ENCODE measurements at regions not wholly inside any gene's neighbourhood (a gene's known extent, or its start where the extent isn't known, plus 50 kb on each side); places are given as distances from the start of the nearest gene placed in this dataset.

DNA sequence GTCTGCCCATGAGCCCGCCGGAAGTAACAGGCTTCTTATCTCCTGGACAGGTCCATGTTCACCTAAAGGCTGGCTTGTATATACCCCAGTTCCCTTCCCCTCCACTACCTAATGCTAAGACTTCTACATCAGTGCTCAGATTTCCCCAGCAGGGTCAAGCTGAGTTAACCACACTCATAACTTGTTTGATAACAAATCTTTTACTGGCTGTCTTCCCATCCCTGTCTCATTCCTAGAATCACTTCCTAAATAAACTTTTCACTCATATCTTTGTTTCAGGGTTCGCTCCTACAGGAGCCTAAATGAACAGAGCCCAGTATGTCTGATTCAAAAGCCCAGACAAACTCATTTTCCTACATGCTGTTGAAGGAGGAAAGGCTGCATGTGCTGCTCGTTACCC, 94.0 kb upstream of the SOX11 start:
- TF ChIP-seq POLR2A (IDR thresholded peaks at IDR 0.05), result no peak
- TF ChIP-seq CTCF (IDR thresholded peaks at IDR 0.05), result no peak

Data from thyroid gland (tissue), 4 donors.